Lower leg skin (tissue), 3 donors: ENCODE measurements at regions not wholly inside any gene's neighbourhood (a gene's known extent, or its start where the extent isn't known, plus 50 kb on each side); places are given as distances from the start of the nearest gene placed in this dataset.

Experiments
- POLR2A ChIP-seq, 2 donors: fragments of 450-650 bp; IDR thresholded peaks; one replicate each; pipeline ENCODE4 v1.6.1; 2016 to 2017; ENCODE audit warnings: antibody characterized with exemption in 2 of 2, mild to moderate bottlenecking in 1 of 2, moderate library complexity in 1 of 2
- TF ChIP-seq, protein P1 (sequence below), 3 donors: fragments of 450-650 bp; IDR thresholded peaks; one replicate each; pipeline ENCODE4 v1.5.1; 2016; ENCODE audit warnings: antibody characterized with exemption in 3 of 3, mild to moderate bottlenecking in 3 of 3, moderate library complexity in 2 of 3

DNA sequence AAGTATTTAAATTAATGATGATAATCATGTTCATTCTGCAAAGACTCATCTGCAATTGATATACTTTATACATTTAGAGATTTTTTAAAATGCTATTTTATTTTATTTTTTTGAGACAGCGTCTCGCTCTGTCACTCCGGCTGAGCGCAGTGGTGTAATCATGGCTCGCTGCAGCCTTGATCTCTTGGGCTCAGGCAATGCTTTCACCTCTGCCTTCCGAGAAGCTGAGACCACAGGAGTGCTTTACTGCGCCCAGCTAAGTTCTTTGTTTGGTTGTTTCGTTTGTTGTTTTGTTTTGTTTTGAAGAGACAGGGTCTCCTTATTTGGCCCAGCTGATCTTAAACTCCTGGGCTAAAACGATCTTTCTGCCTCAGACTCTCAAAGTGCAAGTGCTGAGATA is 1541.0 kb downstream of the PCDH7 start:
- TF ChIP-seq, protein P1, sequence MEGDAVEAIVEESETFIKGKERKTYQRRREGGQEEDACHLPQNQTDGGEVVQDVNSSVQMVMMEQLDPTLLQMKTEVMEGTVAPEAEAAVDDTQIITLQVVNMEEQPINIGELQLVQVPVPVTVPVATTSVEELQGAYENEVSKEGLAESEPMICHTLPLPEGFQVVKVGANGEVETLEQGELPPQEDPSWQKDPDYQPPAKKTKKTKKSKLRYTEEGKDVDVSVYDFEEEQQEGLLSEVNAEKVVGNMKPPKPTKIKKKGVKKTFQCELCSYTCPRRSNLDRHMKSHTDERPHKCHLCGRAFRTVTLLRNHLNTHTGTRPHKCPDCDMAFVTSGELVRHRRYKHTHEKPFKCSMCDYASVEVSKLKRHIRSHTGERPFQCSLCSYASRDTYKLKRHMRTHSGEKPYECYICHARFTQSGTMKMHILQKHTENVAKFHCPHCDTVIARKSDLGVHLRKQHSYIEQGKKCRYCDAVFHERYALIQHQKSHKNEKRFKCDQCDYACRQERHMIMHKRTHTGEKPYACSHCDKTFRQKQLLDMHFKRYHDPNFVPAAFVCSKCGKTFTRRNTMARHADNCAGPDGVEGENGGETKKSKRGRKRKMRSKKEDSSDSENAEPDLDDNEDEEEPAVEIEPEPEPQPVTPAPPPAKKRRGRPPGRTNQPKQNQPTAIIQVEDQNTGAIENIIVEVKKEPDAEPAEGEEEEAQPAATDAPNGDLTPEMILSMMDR (IDR thresholded peaks at IDR 0.05), result no peak
- TF ChIP-seq POLR2A (IDR thresholded peaks at IDR 0.05), result no peak
